ENCODE measurements at regions not wholly inside any gene's neighbourhood (a gene's known extent, or its start where the extent isn't known, plus 50 kb on each side); places are given as distances from the start of the nearest gene placed in this dataset.

DNA sequence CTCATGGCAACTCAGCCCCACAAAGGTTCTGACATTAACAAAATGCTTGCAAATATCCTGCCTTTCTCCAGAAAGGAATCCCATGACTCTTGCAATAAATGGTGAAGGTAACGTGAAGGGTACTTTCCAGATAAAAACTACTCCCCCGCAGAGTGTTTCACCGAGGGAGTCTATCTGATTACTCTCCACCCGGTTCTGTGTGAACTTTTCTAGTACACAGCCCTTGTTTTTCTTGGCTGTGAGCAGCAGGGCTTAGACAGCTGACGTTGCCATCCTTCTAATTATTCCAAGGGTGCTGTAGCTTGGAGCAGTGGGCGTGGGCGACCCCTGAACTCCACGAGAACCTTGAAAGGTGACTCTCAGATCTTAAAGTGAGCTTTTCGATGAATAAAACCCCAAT is 276.0 kb upstream of the IRX4 start:
- no peak for FAIRE-seq
- Histone ChIP-seq H3K4me2 (ENCODE audit: low read length) (no peak overlapping the region), H3K4me1 (ENCODE audit: insufficient read depth, low read length) (no peaks in the 10 kb centered on the region), H3K9ac (ENCODE audit: low read length) (no peak overlapping the region), H3K4me3 (ENCODE audit: insufficient read depth, low read depth, low read length) (no peak overlapping the region), H3K9me3 (ENCODE audit: insufficient read depth, low read depth, low read length) (peaks cover 3% of the 10 kb centered on the region), H3K27ac (ENCODE audit: low read depth, low read length) (no peak overlapping the region), H4K20me1 (ENCODE audit: insufficient read depth, low read length) (no peaks in the 10 kb centered on the region), H3K36me3 (ENCODE audit: insufficient read depth, low read length) (no peaks in the 10 kb centered on the region), H2AFZ (ENCODE audit: low read depth, low read length) (no peak overlapping the region), H3K79me2 (ENCODE audit: insufficient read depth, low read length) (no peaks in the 10 kb centered on the region), H3K27me3 (ENCODE audit: insufficient read depth, low read length) (no peaks in the 10 kb centered on the region)
- DNase-seq (ENCODE audit: low read depth), result no peak
- Mint-ChIP-seq H3K4me1 (ENCODE audit: low read depth, unreplicated experiment) (no peaks in the 10 kb centered on the region), H3K27ac (ENCODE audit: unreplicated experiment) (no peak overlapping the region), H3K9me3 (ENCODE audit: unreplicated experiment) (peaks cover 4% of the 10 kb centered on the region), H3K36me3 (ENCODE audit: low read depth, unreplicated experiment) (no peaks in the 10 kb centered on the region), H3K4me3 (ENCODE audit: unreplicated experiment) (no peak overlapping the region), H3K27me3 (ENCODE audit: low read depth, unreplicated experiment) (peaks cover 32% of the 10 kb centered on the region)
- TF ChIP-seq, protein P1, sequence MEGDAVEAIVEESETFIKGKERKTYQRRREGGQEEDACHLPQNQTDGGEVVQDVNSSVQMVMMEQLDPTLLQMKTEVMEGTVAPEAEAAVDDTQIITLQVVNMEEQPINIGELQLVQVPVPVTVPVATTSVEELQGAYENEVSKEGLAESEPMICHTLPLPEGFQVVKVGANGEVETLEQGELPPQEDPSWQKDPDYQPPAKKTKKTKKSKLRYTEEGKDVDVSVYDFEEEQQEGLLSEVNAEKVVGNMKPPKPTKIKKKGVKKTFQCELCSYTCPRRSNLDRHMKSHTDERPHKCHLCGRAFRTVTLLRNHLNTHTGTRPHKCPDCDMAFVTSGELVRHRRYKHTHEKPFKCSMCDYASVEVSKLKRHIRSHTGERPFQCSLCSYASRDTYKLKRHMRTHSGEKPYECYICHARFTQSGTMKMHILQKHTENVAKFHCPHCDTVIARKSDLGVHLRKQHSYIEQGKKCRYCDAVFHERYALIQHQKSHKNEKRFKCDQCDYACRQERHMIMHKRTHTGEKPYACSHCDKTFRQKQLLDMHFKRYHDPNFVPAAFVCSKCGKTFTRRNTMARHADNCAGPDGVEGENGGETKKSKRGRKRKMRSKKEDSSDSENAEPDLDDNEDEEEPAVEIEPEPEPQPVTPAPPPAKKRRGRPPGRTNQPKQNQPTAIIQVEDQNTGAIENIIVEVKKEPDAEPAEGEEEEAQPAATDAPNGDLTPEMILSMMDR (IDR thresholded peaks at IDR 0.05; ENCODE audit: insufficient read depth, low read depth, low read length), result no peak
- no peak for TF ChIP-seq EZH2 (IDR thresholded peaks at IDR 0.05; ENCODE audit: insufficient read depth, low read length)

DNA sequence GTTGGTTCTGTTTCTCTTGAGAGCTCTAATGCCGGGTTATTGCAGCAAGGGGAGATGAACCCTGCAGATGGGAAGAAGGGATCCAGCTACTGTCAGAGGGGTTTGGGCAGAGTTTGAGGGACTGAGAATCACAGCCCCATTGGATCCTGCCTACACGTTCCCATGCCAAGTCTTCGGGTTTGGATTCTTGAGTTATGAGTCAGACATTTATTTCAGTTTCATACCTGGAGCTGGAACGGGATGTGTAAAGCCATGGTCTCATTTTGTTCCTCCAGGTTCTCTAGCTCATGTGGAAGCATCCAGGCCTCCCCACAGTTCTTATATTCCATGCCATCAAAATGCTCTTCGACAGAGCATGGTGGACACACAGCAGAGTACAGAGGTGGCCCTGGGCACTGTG is 275.4 kb upstream of the IRX4 start:
- Histone ChIP-seq H3K36me3 (ENCODE audit: insufficient read depth, low read length) (no peaks in the 10 kb centered on the region), H2AFZ (ENCODE audit: low read depth, low read length) (no peak overlapping the region), H3K27ac (ENCODE audit: low read depth, low read length) (no peak overlapping the region), H4K20me1 (ENCODE audit: insufficient read depth, low read length) (no peaks in the 10 kb centered on the region), H3K27me3 (ENCODE audit: insufficient read depth, low read length) (no peaks in the 10 kb centered on the region), H3K4me2 (ENCODE audit: low read length) (no peak overlapping the region), H3K9me3 (ENCODE audit: insufficient read depth, low read depth, low read length) (peaks cover 3% of the 10 kb centered on the region), H3K4me3 (ENCODE audit: insufficient read depth, low read depth, low read length) (no peak overlapping the region), H3K79me2 (ENCODE audit: insufficient read depth, low read length) (no peaks in the 10 kb centered on the region), H3K9ac (ENCODE audit: low read length) (no peak overlapping the region), H3K4me1 (ENCODE audit: insufficient read depth, low read length) (no peaks in the 10 kb centered on the region)
- FAIRE-seq, result no peak
- no peak for DNase-seq (ENCODE audit: low read depth)
- Mint-ChIP-seq H3K27ac (ENCODE audit: unreplicated experiment) (no peak overlapping the region), H3K9me3 (ENCODE audit: unreplicated experiment) (peaks cover 4% of the 10 kb centered on the region), H3K4me3 (ENCODE audit: unreplicated experiment) (no peak overlapping the region), H3K27me3 (ENCODE audit: low read depth, unreplicated experiment) (peaks cover 37% of the 10 kb centered on the region), H3K4me1 (ENCODE audit: low read depth, unreplicated experiment) (no peaks in the 10 kb centered on the region), H3K36me3 (ENCODE audit: low read depth, unreplicated experiment) (no peaks in the 10 kb centered on the region)
- TF ChIP-seq, protein P1 (IDR thresholded peaks at IDR 0.05; ENCODE audit: insufficient read depth, low read depth, low read length), result no peak
- TF ChIP-seq EZH2 (IDR thresholded peaks at IDR 0.05; ENCODE audit: insufficient read depth, low read length), result no peak

DNA sequence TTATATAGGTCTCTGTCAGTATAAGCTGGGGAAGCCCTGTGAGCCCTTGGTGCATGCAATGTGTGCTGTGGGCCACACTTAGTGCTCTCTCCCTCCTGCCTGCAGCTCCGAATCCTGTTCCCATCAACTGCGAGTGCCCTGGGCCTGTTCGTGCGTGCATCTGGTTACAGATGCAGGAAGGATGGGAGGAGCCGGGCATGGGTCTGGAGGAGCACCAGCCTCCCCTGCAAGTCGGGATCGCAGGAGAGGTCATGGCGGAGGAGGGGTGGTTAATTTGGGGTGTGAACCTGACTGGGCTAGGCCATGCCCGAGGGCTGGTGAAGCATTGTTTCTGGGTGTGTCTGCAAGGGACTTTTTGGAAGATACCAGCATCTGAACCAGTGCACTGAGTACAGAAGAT is 274.6 kb upstream of the IRX4 start:
- no peaks in the 10 kb centered on the region for H3K36me3 ChIP-seq (ENCODE audit: insufficient read depth, low read length)
- H3K27me3 ChIP-seq (ENCODE audit: insufficient read depth, low read length), result no peaks in the 10 kb centered on the region
- H3K79me2 ChIP-seq (ENCODE audit: insufficient read depth, low read length), result no peaks in the 10 kb centered on the region
- Mint-ChIP-seq H3K4me1 (ENCODE audit: low read depth, unreplicated experiment) (no peaks in the 10 kb centered on the region), H3K27ac (ENCODE audit: unreplicated experiment) (no peak overlapping the region), H3K9me3 (ENCODE audit: unreplicated experiment) (peaks cover 4% of the 10 kb centered on the region), H3K27me3 (ENCODE audit: low read depth, unreplicated experiment) (peaks cover 37% of the 10 kb centered on the region), H3K4me3 (ENCODE audit: unreplicated experiment) (no peak overlapping the region), H3K36me3 (ENCODE audit: low read depth, unreplicated experiment) (no peaks in the 10 kb centered on the region)
- no peak for FAIRE-seq
- H4K20me1 ChIP-seq (ENCODE audit: insufficient read depth, low read length), result no peaks in the 10 kb centered on the region
- no peak overlapping the region for H3K27ac ChIP-seq (ENCODE audit: low read depth, low read length)
- H3K9ac ChIP-seq (ENCODE audit: low read length), result no peak overlapping the region
- H3K4me2 ChIP-seq (ENCODE audit: low read length), result no peak overlapping the region
- H3K9me3 ChIP-seq (ENCODE audit: insufficient read depth, low read depth, low read length), result peaks cover 3% of the 10 kb centered on the region
- no peak overlapping the region for H3K4me3 ChIP-seq (ENCODE audit: insufficient read depth, low read depth, low read length)
- no peaks in the 10 kb centered on the region for H3K4me1 ChIP-seq (ENCODE audit: insufficient read depth, low read length)
- H2AFZ ChIP-seq (ENCODE audit: low read depth, low read length), result no peak overlapping the region
- TF ChIP-seq, protein P1 (IDR thresholded peaks at IDR 0.05; ENCODE audit: insufficient read depth, low read depth, low read length), result no peak
- TF ChIP-seq EZH2 (IDR thresholded peaks at IDR 0.05; ENCODE audit: insufficient read depth, low read length), result no peak
- no peak for DNase-seq (ENCODE audit: low read depth)

Data from astrocyte (in vitro differentiated cells and primary cell).